ENCODE measurements at regions not wholly inside any gene's neighbourhood (a gene's known extent, or its start where the extent isn't known, plus 50 kb on each side); places are given as distances from the start of the nearest gene placed in this dataset.

GRCh38 chr2:114066186-114066747, 176.4 kb downstream of the ACTR3 start:
- no peaks in the 10 kb centered on the region for H4K20me1 ChIP-seq (ENCODE audit: insufficient read depth, low read length)
- H3K36me3 ChIP-seq (ENCODE audit: insufficient read depth, low read length): no peaks in the 10 kb centered on the region
- TF ChIP-seq EZH2 (IDR thresholded peaks at IDR 0.05; ENCODE audit: borderline replicate concordance, low read length): no peak
- no peak for TF ChIP-seq CTCF (IDR thresholded peaks at IDR 0.05; ENCODE audit: low read length)
- H3K27ac ChIP-seq (ENCODE audit: low read depth, low read length, poor library complexity, severe bottlenecking): no peak overlapping the region
- H3K79me2 ChIP-seq (ENCODE audit: insufficient read depth, low read length): no peaks in the 10 kb centered on the region
- no peaks in the 10 kb centered on the region for H3K9me2 ChIP-seq (ENCODE audit: low read depth, low read length)
- H3K9me3 ChIP-seq (ENCODE audit: low read length): no peaks in the 10 kb centered on the region
- H3K4me3 ChIP-seq (ENCODE audit: low read depth, low read length, poor library complexity, severe bottlenecking): no peak overlapping the region
- no peaks in the 10 kb centered on the region for H3K4me1 ChIP-seq (ENCODE audit: insufficient read depth, low read length, severe bottlenecking)
- no peak overlapping the region for H3K9ac ChIP-seq (ENCODE audit: low read length)
- no peaks in the 10 kb centered on the region for H3K27me3 ChIP-seq (ENCODE audit: insufficient read depth, low read length)
- H2AFZ ChIP-seq (ENCODE audit: low read length): no peak overlapping the region
- H3F3A ChIP-seq (ENCODE audit: insufficient read depth, low read length): no peaks in the 10 kb centered on the region
- no peak overlapping the region for H3K4me2 ChIP-seq (ENCODE audit: low read length)

GRCh38 chr2:114068438-114068837, 178.5 kb downstream of the ACTR3 start:
- Histone ChIP-seq H3F3A (ENCODE audit: insufficient read depth, low read length) (no peaks in the 10 kb centered on the region), H3K79me2 (ENCODE audit: insufficient read depth, low read length) (no peaks in the 10 kb centered on the region), H4K20me1 (ENCODE audit: insufficient read depth, low read length) (no peaks in the 10 kb centered on the region), H3K9me2 (ENCODE audit: low read depth, low read length) (no peaks in the 10 kb centered on the region), H3K36me3 (ENCODE audit: insufficient read depth, low read length) (no peaks in the 10 kb centered on the region), H3K27ac (ENCODE audit: low read depth, low read length, poor library complexity, severe bottlenecking) (no peak overlapping the region), H3K4me2 (ENCODE audit: low read length) (no peak overlapping the region), H2AFZ (ENCODE audit: low read length) (no peak overlapping the region), H3K27me3 (ENCODE audit: insufficient read depth, low read length) (no peaks in the 10 kb centered on the region), H3K4me3 (ENCODE audit: low read depth, low read length, poor library complexity, severe bottlenecking) (no peak overlapping the region), H3K9ac (ENCODE audit: low read length) (no peak overlapping the region), H3K9me3 (ENCODE audit: low read length) (no peaks in the 10 kb centered on the region), H3K4me1 (ENCODE audit: insufficient read depth, low read length, severe bottlenecking) (no peaks in the 10 kb centered on the region)
- TF ChIP-seq CTCF (IDR thresholded peaks at IDR 0.05; ENCODE audit: low read length): no peak
- TF ChIP-seq EZH2 (IDR thresholded peaks at IDR 0.05; ENCODE audit: borderline replicate concordance, low read length): no peak

GRCh38 chr2:114076961-114077360, 187.1 kb downstream of the ACTR3 start:
- no peak overlapping the region for H3K27ac ChIP-seq (ENCODE audit: low read depth, low read length, poor library complexity, severe bottlenecking)
- H3K79me2 ChIP-seq (ENCODE audit: insufficient read depth, low read length): no peaks in the 10 kb centered on the region
- TF ChIP-seq EZH2 (IDR thresholded peaks at IDR 0.05; ENCODE audit: borderline replicate concordance, low read length): no peak
- TF ChIP-seq CTCF (IDR thresholded peaks at IDR 0.05; ENCODE audit: low read length): no peak
- no peaks in the 10 kb centered on the region for H3K4me1 ChIP-seq (ENCODE audit: insufficient read depth, low read length, severe bottlenecking)
- H3K9me2 ChIP-seq (ENCODE audit: low read depth, low read length): no peaks in the 10 kb centered on the region
- no peaks in the 10 kb centered on the region for H3F3A ChIP-seq (ENCODE audit: insufficient read depth, low read length)
- H2AFZ ChIP-seq (ENCODE audit: low read length): no peak overlapping the region
- H3K27me3 ChIP-seq (ENCODE audit: insufficient read depth, low read length): 0 out of 2 replicates have a peak, but pooled peaks cover 8% of the 10 kb centered on the region
- H3K9me3 ChIP-seq (ENCODE audit: low read length): no peaks in the 10 kb centered on the region
- no peaks in the 10 kb centered on the region for H3K36me3 ChIP-seq (ENCODE audit: insufficient read depth, low read length)
- H3K9ac ChIP-seq (ENCODE audit: low read length): no peak overlapping the region
- H3K4me3 ChIP-seq (ENCODE audit: low read depth, low read length, poor library complexity, severe bottlenecking): no peak overlapping the region
- H3K4me2 ChIP-seq (ENCODE audit: low read length): no peak overlapping the region
- H4K20me1 ChIP-seq (ENCODE audit: insufficient read depth, low read length): no peaks in the 10 kb centered on the region

Measured in OCI-LY1 (cell line).